Caco-2 (cell line): ENCODE measurements at regions not wholly inside any gene's neighbourhood (a gene's known extent, or its start where the extent isn't known, plus 50 kb on each side); places are given as distances from the start of the nearest gene placed in this dataset.

Experiments used
- BruUV-seq: library from RNA; stranded (reverse); fragments of 400-500 nt; replicated peaks from 2 replicates; lab custom pipeline; 2021; lab: Mats Ljungman, UMichigan
- CTCF ChIA-PET: fragments of 300-600 bp; sonication (Branson Sonifier 250); formaldehyde crosslinking; loops from one replicate; lab custom pipeline; 2022; ENCODE audit warnings: antibody characterized with exemption; lab: Charles Lee
- POLR2A ChIA-PET: fragments of 300-600 bp; sonication (Branson Sonifier 250); formaldehyde crosslinking; loops from one replicate; lab custom pipeline; 2022; ENCODE audit warnings: antibody characterized with exemption; lab: Charles Lee
- DNase-seq, 2 experiments: peaks; one replicate each; pipeline versions ENCODE4 v3.0.0 to v3.0.0-alpha.2; 2020 to 2022
- H3K27me3 ChIP-seq: replicated peaks from 2 replicates; pipeline ENCODE4 v1.6.0; 2011; ENCODE audit warnings: low read length; ENCODE audit not compliant: control insufficient read depth, insufficient read depth
- H3K36me3 ChIP-seq: 2 replicates; pipeline ENCODE4 v1.5.1; 2011; ENCODE audit warnings: low read length; ENCODE audit not compliant: control insufficient read depth, insufficient read depth
- H3K4me1 ChIP-seq: fragments of 250-450 bp; sonication (Bioruptor Pico); 2 replicates; pipeline ENCODE4 v1.5.1; 2020; ENCODE audit warnings: mild to moderate bottlenecking
- H3K4me3 ChIP-seq: 2 replicates; pipeline ENCODE4 v1.5.1; 2011; ENCODE audit warnings: low read depth, mild to moderate bottlenecking, control low read depth, low read length
- H3K9me3 ChIP-seq: fragments of 250-450 bp; sonication (Bioruptor Pico); 2 replicates; pipeline ENCODE4 v1.5.1; 2020; ENCODE audit warnings: mild to moderate bottlenecking, moderate library complexity
- H3K27ac Mint-ChIP-seq: one replicate; pipeline ENCODE4 v1.8.0; 2022; ENCODE audit warnings: mixed read lengths; ENCODE audit not compliant: unreplicated experiment
- H3K27me3 Mint-ChIP-seq: one replicate; pipeline ENCODE4 v1.8.0; 2022; ENCODE audit warnings: mixed read lengths; ENCODE audit not compliant: insufficient read depth, unreplicated experiment
- H3K36me3 Mint-ChIP-seq: one replicate; pipeline ENCODE4 v1.8.0; 2022; ENCODE audit warnings: mild to moderate bottlenecking, mixed read lengths; ENCODE audit not compliant: insufficient read depth, unreplicated experiment
- H3K4me1 Mint-ChIP-seq: one replicate; pipeline ENCODE4 v1.8.0; 2022; ENCODE audit warnings: low read depth, mixed read lengths; ENCODE audit not compliant: unreplicated experiment
- H3K4me3 Mint-ChIP-seq: one replicate; pipeline ENCODE4 v1.8.0; 2022; ENCODE audit warnings: mild to moderate bottlenecking, moderate library complexity, mixed read lengths; ENCODE audit not compliant: unreplicated experiment
- H3K9me3 Mint-ChIP-seq: one replicate; pipeline ENCODE4 v1.8.0; 2022; ENCODE audit warnings: mixed read lengths; ENCODE audit not compliant: unreplicated experiment
- intact Hi-C: fragments of 100-400 bp; cut with micrococcal nuclease; formaldehyde crosslinking; loops from one replicate; pipeline ENCODE4 v1.10.0; 2022; ENCODE audit not compliant: unreplicated experiment
- TF ChIP-seq, protein P1 (sequence below), 2 experiments: fragments of 200-600 bp in 1 of 2; IDR thresholded peaks; 1 replicate in 1 of 2; 2 replicates in 1 of 2; pipeline versions ENCODE4 v1.5.1 to v1.8.0; 2011 to 2022; ENCODE audit warnings: antibody characterized with exemption in 1 of 2, control low read depth in 1 of 2, inconsistent platforms in 1 of 2, low read depth in 1 of 2, low read length in 1 of 2, mild to moderate bottlenecking in 1 of 2, moderate library complexity in 1 of 2; ENCODE audit not compliant: insufficient read depth in 1 of 2, severe bottlenecking in 1 of 2, unreplicated experiment in 1 of 2

GRCh38 chr12:14169281-14169680, 187.9 kb upstream of the GRIN2B start:
- intact Hi-C loops = loop anchor here (5.0 kb wide), 1 partner anchor 912 kb away; no protein-coding TSS in a partner anchor
- POLR2A ChIA-PET = no interaction called here
- Mint-ChIP-seq H3K36me3 (no peaks in the 10 kb centered on the region), H3K9me3 (no peaks in the 10 kb centered on the region), H3K4me3 (no peak overlapping the region), H3K27me3 (peaks cover 3% of the 10 kb centered on the region), H3K4me1 (no peaks in the 10 kb centered on the region), H3K27ac (no peak overlapping the region)
- no peaks in the 10 kb centered on the region for H3K27me3 ChIP-seq
- no peak for DNase-seq
- TF ChIP-seq, protein P1, sequence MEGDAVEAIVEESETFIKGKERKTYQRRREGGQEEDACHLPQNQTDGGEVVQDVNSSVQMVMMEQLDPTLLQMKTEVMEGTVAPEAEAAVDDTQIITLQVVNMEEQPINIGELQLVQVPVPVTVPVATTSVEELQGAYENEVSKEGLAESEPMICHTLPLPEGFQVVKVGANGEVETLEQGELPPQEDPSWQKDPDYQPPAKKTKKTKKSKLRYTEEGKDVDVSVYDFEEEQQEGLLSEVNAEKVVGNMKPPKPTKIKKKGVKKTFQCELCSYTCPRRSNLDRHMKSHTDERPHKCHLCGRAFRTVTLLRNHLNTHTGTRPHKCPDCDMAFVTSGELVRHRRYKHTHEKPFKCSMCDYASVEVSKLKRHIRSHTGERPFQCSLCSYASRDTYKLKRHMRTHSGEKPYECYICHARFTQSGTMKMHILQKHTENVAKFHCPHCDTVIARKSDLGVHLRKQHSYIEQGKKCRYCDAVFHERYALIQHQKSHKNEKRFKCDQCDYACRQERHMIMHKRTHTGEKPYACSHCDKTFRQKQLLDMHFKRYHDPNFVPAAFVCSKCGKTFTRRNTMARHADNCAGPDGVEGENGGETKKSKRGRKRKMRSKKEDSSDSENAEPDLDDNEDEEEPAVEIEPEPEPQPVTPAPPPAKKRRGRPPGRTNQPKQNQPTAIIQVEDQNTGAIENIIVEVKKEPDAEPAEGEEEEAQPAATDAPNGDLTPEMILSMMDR (IDR thresholded peaks at IDR 0.05; ENCODE audit: insufficient read depth in 1 of 2, low read depth in 1 of 2, low read length in 1 of 2, severe bottlenecking in 1 of 2, unreplicated experiment in 1 of 2) = no peak
- H3K36me3 ChIP-seq = no peaks in the 10 kb centered on the region
- no peak overlapping the region for H3K4me3 ChIP-seq
- CTCF ChIA-PET = no interaction called here
- H3K9me3 ChIP-seq = no peaks in the 10 kb centered on the region
- no TSS peak for BruUV-seq
- H3K4me1 ChIP-seq = no peaks in the 10 kb centered on the region

- Mint-ChIP-seq H3K9me3 (no peaks in the 10 kb centered on the region), H3K4me3 (no peak overlapping the region), H3K27me3 (peaks cover 3% of the 10 kb centered on the region), H3K4me1 (no peaks in the 10 kb centered on the region), H3K36me3 (no peaks in the 10 kb centered on the region), H3K27ac (no peak overlapping the region)
- DNase-seq = no peak
- Histone ChIP-seq H3K4me1 (no peaks in the 10 kb centered on the region), H3K27me3 (no peaks in the 10 kb centered on the region), H3K36me3 (no peaks in the 10 kb centered on the region), H3K4me3 (no peak overlapping the region), H3K9me3 (no peaks in the 10 kb centered on the region)
- POLR2A ChIA-PET = no interaction called here
- TF ChIP-seq, protein P1 (IDR thresholded peaks at IDR 0.05; ENCODE audit: insufficient read depth in 1 of 2, low read depth in 1 of 2, low read length in 1 of 2, severe bottlenecking in 1 of 2, unreplicated experiment in 1 of 2) = no peak
- CTCF ChIA-PET = interaction anchor here (1.1 kb wide), 1 partner anchor 60 kb away, joined by 3 read pairs; no protein-coding TSS in a partner anchor
- no TSS peak for BruUV-seq
- intact Hi-C loops = no loop called here
These were observed 189.7 kb upstream of the GRIN2B start for GRCh38 chr12:14171106-14171505.

GRCh38 chr12:14175206-14175605, 190.3 kb upstream of the ATF7IP start:
- no TSS peak for BruUV-seq
- no peaks in the 10 kb centered on the region for H3K27me3 ChIP-seq
- peaks cover 10% of the 10 kb centered on the region for H3K9me3 ChIP-seq
- no peaks in the 10 kb centered on the region for H3K4me1 ChIP-seq
- Mint-ChIP-seq H3K4me1 (no peaks in the 10 kb centered on the region), H3K27ac (no peak overlapping the region), H3K36me3 (no peaks in the 10 kb centered on the region), H3K9me3 (peaks cover 1% of the 10 kb centered on the region), H3K27me3 (peaks cover 3% of the 10 kb centered on the region), H3K4me3 (no peak overlapping the region)
- no peak for DNase-seq
- no peaks in the 10 kb centered on the region for H3K36me3 ChIP-seq
- TF ChIP-seq, protein P1 (IDR thresholded peaks at IDR 0.05; ENCODE audit: insufficient read depth in 1 of 2, low read depth in 1 of 2, low read length in 1 of 2, severe bottlenecking in 1 of 2, unreplicated experiment in 1 of 2) = no peak
- intact Hi-C loops = no loop called here
- ChIA-PET POLR2A (no interaction called here), CTCF (no interaction called here)
- H3K4me3 ChIP-seq = no peak overlapping the region
